Left cardiac atrium (tissue), 4 donors: ENCODE measurements at regions not wholly inside any gene's neighbourhood (a gene's known extent, or its start where the extent isn't known, plus 50 kb on each side); places are given as distances from the start of the nearest gene placed in this dataset.

ENCODE experiments used
- ATAC-seq, 2 donors: fragments of 200-7000 bp; cut with Tn5 transposase; one replicate each; pipeline ENCODE4 v1.9.1; 2020; ENCODE audit warnings: mild to moderate bottlenecking in 2 of 2, moderate library complexity in 2 of 2
- DNase-seq: peaks from one replicate; pipeline ENCODE4 v3.0.0-alpha.2; 2020
- intact Hi-C, 2 donors: fragments of 100-400 bp; cut with DNase I; formaldehyde crosslinking; loops; one replicate each; pipeline versions ENCODE4 v1.14.1 to v1.15.1; 2022 to 2023
- donor health status: DM: no; HTN: yes; CAD: no.
- donor health status: DM: no; HTN: yes; CAD: no; lungs with severe emphysema.
- donor health status: DM: yes; HTN: yes; CAD: no.
- donor health status: Dilated cardiomyopathy.

- intact Hi-C loops, result no loop called here
- DNase-seq, result no peak
- ATAC-seq, result no peak
Observed at GRCh38 chr12:82069931-82070514, 288.2 kb downstream of the CCDC59 start.

- ATAC-seq (no peak), DNase-seq (no peak)
- intact Hi-C loops, result no loop called here
Observed at GRCh38 chr12:82058197-82058596, 299.0 kb upstream of the PPFIA2 start.

GRCh38 chr12:82057770-82058169 lies 298.6 kb upstream of the PPFIA2 start:
- ATAC-seq (no peak), DNase-seq (no peak)
- intact Hi-C loops, result no loop called here

- intact Hi-C loops, result no loop called here
- ATAC-seq, result no peak
- no peak for DNase-seq
Observed at GRCh38 chr12:82055391-82055790, 296.2 kb upstream of the PPFIA2 start.

- no peak for DNase-seq
- ATAC-seq, result no peak
- intact Hi-C loops, result no loop called here
Observed at GRCh38 chr12:82054566-82054965, 295.4 kb upstream of the PPFIA2 start.

- DNase-seq (no peak), ATAC-seq (no peak)
- intact Hi-C loops, result no loop called here
Observed at GRCh38 chr12:82047446-82047845, 288.3 kb upstream of the PPFIA2 start.

- no peak for ATAC-seq
- DNase-seq, result no peak
- intact Hi-C loops, result no loop called here
Observed at GRCh38 chr12:82040987-82041743, 282.0 kb upstream of the PPFIA2 start.

GRCh38 chr12:82034769-82035168 lies 275.6 kb upstream of the PPFIA2 start:
- DNase-seq, result no peak
- no peak for ATAC-seq
- intact Hi-C loops, result no loop called here

GRCh38 chr12:82029936-82030335 lies 270.8 kb upstream of the PPFIA2 start:
- DNase-seq (no peak), ATAC-seq (no peak)
- intact Hi-C loops, result no loop called here

- intact Hi-C loops, result no loop called here
- DNase-seq, result no peak
- no peak for ATAC-seq
Observed at GRCh38 chr12:82028772-82029171, 269.6 kb upstream of the PPFIA2 start.

- ATAC-seq (no peak), DNase-seq (no peak)
- intact Hi-C loops, result no loop called here
Observed at GRCh38 chr12:82027612-82028011, 268.5 kb upstream of the PPFIA2 start.

- no peak for ATAC-seq
- intact Hi-C loops, result no loop called here
- no peak for DNase-seq
Observed at GRCh38 chr12:82025462-82025861, 266.3 kb upstream of the PPFIA2 start.

- DNase-seq, result no peak
- intact Hi-C loops, result no loop called here
Observed at GRCh38 chr12:82019533-82019932, 260.4 kb upstream of the PPFIA2 start.

GRCh38 chr12:82015623-82016347 lies 256.6 kb upstream of the PPFIA2 start:
- intact Hi-C loops, result no loop called here
- no peak for ATAC-seq
- DNase-seq, result no peak

More at GRCh38 chr12:82019533-82019932, 260.4 kb upstream of the PPFIA2 start:
- no peak for ATAC-seq

- ATAC-seq, result no peak
- intact Hi-C loops, result no loop called here
- no peak for DNase-seq
Observed at GRCh38 chr12:82012176-82012575, 253.0 kb upstream of the PPFIA2 start.

GRCh38 chr12:82009524-82009923 lies 250.4 kb upstream of the PPFIA2 start:
- ATAC-seq, result no peak
- intact Hi-C loops, result no loop called here
- no peak for DNase-seq

- intact Hi-C loops, result no loop called here
- DNase-seq (no peak), ATAC-seq (no peak)
Observed at GRCh38 chr12:82008251-82008650, 249.1 kb upstream of the PPFIA2 start.

GRCh38 chr12:81998761-81999378 lies 239.7 kb upstream of the PPFIA2 start:
- intact Hi-C loops, result no loop called here

GRCh38 chr12:81992461-81992860 lies 233.3 kb upstream of the PPFIA2 start:
- DNase-seq, result no peak
- intact Hi-C loops, result no loop called here
- no peak for ATAC-seq

More at GRCh38 chr12:81998761-81999378, 239.7 kb upstream of the PPFIA2 start:
- no peak for DNase-seq
- ATAC-seq, result no peak

GRCh38 chr12:81991868-81992267 lies 232.7 kb upstream of the PPFIA2 start:
- intact Hi-C loops, result no loop called here
- no peak for ATAC-seq
- no peak for DNase-seq
